SW 1271 (cell line): ENCODE measurements at regions not wholly inside any gene's neighbourhood (a gene's known extent, or its start where the extent isn't known, plus 50 kb on each side); places are given as distances from the start of the nearest gene placed in this dataset.
"Not testable (repeated sequence)": the region's sequence is repeated elsewhere in the genome, so short reads cannot be mapped to it uniquely, and the experiment has no call there.

ENCODE experiments used
- DNase-seq, 2 experiments: peaks; one replicate each; lab custom pipeline; 2025; lab: John Stamatoyannopoulos, UW

- DNase-seq, result no peak
These were observed 882.4 kb upstream of the EEF2KMT start for GRCh38 chr16:5979905-5980550.

- DNase-seq, result no peak
These were observed 879.7 kb upstream of the EEF2KMT start for GRCh38 chr16:5977329-5977728.

GRCh38 chr16:5972747-5973146 is 875.2 kb upstream of the EEF2KMT start:
- no peak for DNase-seq

- DNase-seq, result no peak
These were observed 874.3 kb upstream of the EEF2KMT start for GRCh38 chr16:5971924-5972323.

- DNase-seq, result no peak
These were observed 873.5 kb upstream of the EEF2KMT start for GRCh38 chr16:5971106-5971505.

GRCh38 chr16:5966004-5966403 is 868.4 kb upstream of the EEF2KMT start:
- no peak for DNase-seq

- DNase-seq, result no peak
These were observed 867.7 kb upstream of the EEF2KMT start for GRCh38 chr16:5965321-5965720.

- DNase-seq, result no peak
These were observed 853.9 kb upstream of the EEF2KMT start for GRCh38 chr16:5951486-5951885.

GRCh38 chr16:5944971-5945370 is 847.4 kb upstream of the EEF2KMT start:
- no peak for DNase-seq

- no peak for DNase-seq
These were observed 841.0 kb upstream of the EEF2KMT start for GRCh38 chr16:5938607-5939006.

- DNase-seq, result no peak
These were observed 835.3 kb upstream of the EEF2KMT start for GRCh38 chr16:5932906-5933305.

- DNase-seq, result no peak
These were observed 831.0 kb upstream of the EEF2KMT start for GRCh38 chr16:5928476-5929065.

GRCh38 chr16:5925850-5926249 is 828.3 kb upstream of the EEF2KMT start:
- DNase-seq, result no peak

- DNase-seq, result no peak
These were observed 825.1 kb upstream of the EEF2KMT start for GRCh38 chr16:5922686-5923085.

GRCh38 chr16:5918567-5919130 is 821.1 kb upstream of the EEF2KMT start:
- no peak for DNase-seq

- DNase-seq, result no peak
These were observed 820.0 kb upstream of the EEF2KMT start for GRCh38 chr16:5917436-5918195.

- no peak for DNase-seq
These were observed 819.2 kb upstream of the EEF2KMT start for GRCh38 chr16:5916711-5917191.

GRCh38 chr16:5911241-5911640 is 813.6 kb upstream of the EEF2KMT start:
- DNase-seq, result no peak

- not testable (repeated sequence) for DNase-seq
These were observed 812.0 kb upstream of the EEF2KMT start for GRCh38 chr16:5909556-5909955.

GRCh38 chr16:5907544-5907943 is 809.9 kb upstream of the EEF2KMT start:
- no peak for DNase-seq

GRCh38 chr16:5906351-5906750 is 808.8 kb upstream of the EEF2KMT start:
- no peak for DNase-seq

- DNase-seq, result no peak
These were observed 808.3 kb upstream of the EEF2KMT start for GRCh38 chr16:5905935-5906334.

GRCh38 chr16:5903832-5904231 is 806.2 kb upstream of the EEF2KMT start:
- no peak for DNase-seq
